K562 (cell line): ENCODE measurements at regions not wholly inside any gene's neighbourhood (a gene's known extent, or its start where the extent isn't known, plus 50 kb on each side); places are given as distances from the start of the nearest gene placed in this dataset.

Experiments
- BDP1 ChIP-seq: IDR thresholded peaks from 3 replicates; pipeline ENCODE4 v1.6.1; 2011; ENCODE audit not compliant: insufficient read length, insufficient read depth
- CHD4 ChIP-seq: fragments of 200-600 bp; sonication (generic); IDR thresholded peaks from 3 replicates; pipeline ENCODE4 v1.6.1; 2012; ENCODE audit warnings: low read depth, mild to moderate bottlenecking, mixed read lengths, low read length, inconsistent platforms; ENCODE audit not compliant: insufficient read depth, insufficient replicate concordance, poor library complexity, severe bottlenecking
- CREB1 ChIP-seq, 2 experiments: sonication (generic) in 1 of 2; formaldehyde crosslinking in 1 of 2; IDR thresholded peaks; 2 replicates each; pipeline versions ENCODE4 v1.6.1 to v1.8.0; 2012 to 2022; ENCODE audit warnings: inconsistent platforms in 1 of 2, mild to moderate bottlenecking in 1 of 2, missing genetic modification reagents in 1 of 2, moderate library complexity in 1 of 2
- KLF6 ChIP-seq: fragments of 250-450 bp; sonication (Bioruptor Pico); IDR thresholded peaks from 2 replicates; pipeline ENCODE4 v1.4.0; 2020; ENCODE audit warnings: mild to moderate bottlenecking, moderate library complexity, borderline replicate concordance
- MIER1 ChIP-seq: fragments of 450-650 bp; IDR thresholded peaks from 2 replicates; pipeline ENCODE4 v1.6.1; 2016; ENCODE audit warnings: antibody characterized with exemption, mild to moderate bottlenecking, low read depth
- NFE2L1 ChIP-seq: fragments of 450-650 bp; IDR thresholded peaks from 2 replicates; pipeline ENCODE4 v1.6.1; 2016; ENCODE audit warnings: missing genetic modification characterization, low read depth, mild to moderate bottlenecking, missing compliant biosample characterization, moderate library complexity, borderline replicate concordance
- NR2C1 ChIP-seq, 2 experiments: fragments of 450-650 bp; IDR thresholded peaks; 2 replicates each; pipeline ENCODE4 v1.6.1; 2017; ENCODE audit warnings: mild to moderate bottlenecking in 2 of 2, antibody characterized with exemption in 1 of 2, inconsistent platforms in 1 of 2, missing compliant biosample characterization in 1 of 2, missing genetic modification characterization in 1 of 2
- RERE ChIP-seq: sonication (generic); formaldehyde crosslinking; IDR thresholded peaks from 2 replicates; pipeline ENCODE4 v1.8.0; 2023; ENCODE audit warnings: missing genetic modification reagents, mild to moderate bottlenecking, borderline replicate concordance
- RUNX1 ChIP-seq: sonication (generic); IDR thresholded peaks from 2 replicates; pipeline ENCODE4 v1.6.1; 2016; ENCODE audit warnings: antibody characterized with exemption, low read depth
- SMARCE1 ChIP-seq: fragments of 450-650 bp; IDR thresholded peaks from 2 replicates; pipeline ENCODE4 v1.7.1; 2016; ENCODE audit warnings: mild to moderate bottlenecking
- ZBTB43 ChIP-seq: sonication (generic); formaldehyde crosslinking; IDR thresholded peaks from 2 replicates; pipeline ENCODE4 v1.8.0; 2023; ENCODE audit warnings: mild to moderate bottlenecking, missing genetic modification reagents
- ZKSCAN3 ChIP-seq: fragments of 250-450 bp; sonication (Bioruptor Pico); IDR thresholded peaks from 2 replicates; pipeline ENCODE4 v1.4.0; 2020
- ZNF143 ChIP-seq: sonication (generic); formaldehyde crosslinking; IDR thresholded peaks from 2 replicates; pipeline ENCODE4 v1.9.0; 2022; ENCODE audit warnings: mild to moderate bottlenecking, missing genetic modification reagents
- ZNF584 ChIP-seq: fragments of 200-800 bp; sonication (Bioruptor generic); IDR thresholded peaks from 2 replicates; pipeline ENCODE4 v1.6.1; 2016; ENCODE audit warnings: low read depth, mild to moderate bottlenecking, missing genetic modification characterization, missing compliant biosample characterization
- TF ChIP-seq, protein P1 (sequence below): fragments of 450-650 bp; IDR thresholded peaks from one replicate; pipeline ENCODE4 v1.6.1; 2018; ENCODE audit warnings: mild to moderate bottlenecking, moderate library complexity; ENCODE audit not compliant: partially characterized antibody

DNA sequence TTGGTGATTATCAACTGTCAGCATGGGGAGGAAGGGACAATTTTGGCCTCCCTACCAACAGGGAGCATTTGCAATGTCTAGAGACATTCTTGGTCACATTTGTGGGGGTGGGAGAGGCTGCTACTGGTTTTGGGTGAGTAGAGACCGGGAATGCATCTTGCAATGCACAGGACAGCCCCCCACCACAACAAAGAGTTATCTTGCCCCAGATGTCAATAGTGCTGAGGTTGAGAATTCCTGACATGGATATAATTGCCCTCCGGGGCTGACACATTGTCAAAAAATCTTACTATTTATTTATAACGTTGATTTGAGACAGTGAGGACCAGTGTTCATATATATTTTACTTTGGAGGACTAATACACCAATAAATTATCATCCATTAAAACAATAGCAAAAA is 316.1 kb downstream of the PSAT1 start (continued):
- TF ChIP-seq CHD4 (no peak), ZNF143 (no peak), KLF6 (CRISPR knock-in tag) (no peak), ZBTB43 (no peak), RUNX1 (no peak), BDP1 (no peak), NFE2L1 (tag) (no peak), SMARCE1 (no peak), ZKSCAN3 (no peak), CREB1 (IDR thresholded peaks at IDR 0.05) (no peak), CREB1 (CRISPR knock-in tag; IDR thresholded peaks at IDR 0.05) (no peak), RERE (CRISPR knock-in tag) (no peak), MIER1 (no peak), NR2C1 (IDR thresholded peaks at IDR 0.05) (no peak), NR2C1 (tag; IDR thresholded peaks at IDR 0.05) (no peak), ZNF584 (CRISPR knock-in tag) (no peak)
- TF ChIP-seq, protein P1, sequence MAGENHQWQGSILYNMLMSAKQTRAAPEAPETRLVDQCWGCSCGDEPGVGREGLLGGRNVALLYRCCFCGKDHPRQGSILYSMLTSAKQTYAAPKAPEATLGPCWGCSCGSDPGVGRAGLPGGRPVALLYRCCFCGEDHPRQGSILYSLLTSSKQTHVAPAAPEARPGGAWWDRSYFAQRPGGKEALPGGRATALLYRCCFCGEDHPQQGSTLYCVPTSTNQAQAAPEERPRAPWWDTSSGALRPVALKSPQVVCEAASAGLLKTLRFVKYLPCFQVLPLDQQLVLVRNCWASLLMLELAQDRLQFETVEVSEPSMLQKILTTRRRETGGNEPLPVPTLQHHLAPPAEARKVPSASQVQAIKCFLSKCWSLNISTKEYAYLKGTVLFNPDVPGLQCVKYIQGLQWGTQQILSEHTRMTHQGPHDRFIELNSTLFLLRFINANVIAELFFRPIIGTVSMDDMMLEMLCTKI = no peak
